Immature natural killer cell (primary cell): ENCODE measurements at regions not wholly inside any gene's neighbourhood (a gene's known extent, or its start where the extent isn't known, plus 50 kb on each side); places are given as distances from the start of the nearest gene placed in this dataset.

ENCODE experiments used
- DNase-seq, 3 donors: peaks; one replicate each; pipeline ENCODE4 v3.0.0; 2022; ENCODE audit warnings: mixed read lengths in 1 of 3
- H3K27ac Mint-ChIP-seq, 6 donors: one replicate each; pipeline ENCODE4 v1.8.0; 2020; ENCODE audit warnings: mixed read lengths in 6 of 6, mild to moderate bottlenecking in 5 of 6, inconsistent platforms in 4 of 6, moderate library complexity in 3 of 6
- H3K27me3 Mint-ChIP-seq, 3 donors: one replicate each; pipeline ENCODE4 v1.8.0; 2020 to 2021; ENCODE audit warnings: low read depth in 3 of 3, mild to moderate bottlenecking in 3 of 3, mixed read lengths in 3 of 3, moderate library complexity in 3 of 3, inconsistent platforms in 1 of 3
- H3K36me3 Mint-ChIP-seq, 3 donors: one replicate each; pipeline ENCODE4 v1.8.0; 2020; ENCODE audit warnings: mixed read lengths in 3 of 3, inconsistent platforms in 2 of 3, mild to moderate bottlenecking in 2 of 3
- H3K4me1 Mint-ChIP-seq, 2 donors: one replicate each; pipeline ENCODE4 v1.8.0; 2020; ENCODE audit warnings: inconsistent platforms in 2 of 2, mild to moderate bottlenecking in 2 of 2, mixed read lengths in 2 of 2, moderate library complexity in 1 of 2
- H3K4me3 Mint-ChIP-seq, 5 donors: one replicate each; pipeline ENCODE4 v1.8.0; 2020; ENCODE audit warnings: mild to moderate bottlenecking in 5 of 5, mixed read lengths in 5 of 5, inconsistent platforms in 3 of 5, moderate library complexity in 3 of 5
- H3K9me3 Mint-ChIP-seq, 6 donors: one replicate each; pipeline ENCODE4 v1.8.0; 2020; ENCODE audit warnings: mild to moderate bottlenecking in 6 of 6, mixed read lengths in 6 of 6, inconsistent platforms in 4 of 6, moderate library complexity in 3 of 6

GRCh38 chr10:128443925-128444518, 317.8 kb upstream of the MKI67 start:
- H3K27ac Mint-ChIP-seq = no peak overlapping the region
- H3K36me3 Mint-ChIP-seq = no peaks in the 10 kb centered on the region

GRCh38 chr10:128448796-128449195, 322.6 kb upstream of the MKI67 start:
- Mint-ChIP-seq H3K27ac (no peak overlapping the region), H3K4me3 (no peak overlapping the region), H3K4me1 (no peaks in the 10 kb centered on the region), H3K27me3 (peaks cover 0 to 4% (median 2%) of the 10 kb centered on the region in 3 donors), H3K36me3 (no peaks in the 10 kb centered on the region), H3K9me3 (peaks cover 0 to 7% (median 0%) of the 10 kb centered on the region in 6 donors)
- DNase-seq = no peak

More at GRCh38 chr10:128443925-128444518, 317.8 kb upstream of the MKI67 start:
- no peak for DNase-seq
- Mint-ChIP-seq H3K27me3 (peaks cover 0 to 5% (median 4%) of the 10 kb centered on the region in 3 donors), H3K4me3 (no peak overlapping the region), H3K9me3 (peaks cover 0 to 2% (median 0%) of the 10 kb centered on the region in 6 donors), H3K4me1 (no peaks in the 10 kb centered on the region)

- no peaks in the 10 kb centered on the region for H3K36me3 Mint-ChIP-seq
- peaks cover 0 to 8% (median 0%) of the 10 kb centered on the region in 6 donors for H3K9me3 Mint-ChIP-seq
- no peak for DNase-seq
- H3K27me3 Mint-ChIP-seq = peaks cover 0 to 4% (median 0%) of the 10 kb centered on the region in 3 donors
- no peak overlapping the region for H3K27ac Mint-ChIP-seq
- H3K4me1 Mint-ChIP-seq = no peaks in the 10 kb centered on the region
- no peak overlapping the region for H3K4me3 Mint-ChIP-seq
Observed at GRCh38 chr10:128451879-128452278, 325.7 kb upstream of the MKI67 start.

- Mint-ChIP-seq H3K4me3 (no peak overlapping the region), H3K27ac (no peak overlapping the region), H3K9me3 (peaks cover 0 to 1% (median 0%) of the 10 kb centered on the region in 6 donors), H3K4me1 (no peaks in the 10 kb centered on the region), H3K36me3 (no peaks in the 10 kb centered on the region), H3K27me3 (peaks cover 0 to 4% (median 2%) of the 10 kb centered on the region in 3 donors)
- no peak for DNase-seq
Observed at GRCh38 chr10:128456271-128456670, 330.0 kb upstream of the MKI67 start.

GRCh38 chr10:128457136-128457535, 330.9 kb upstream of the MKI67 start:
- no peak overlapping the region for H3K4me3 Mint-ChIP-seq
- no peaks in the 10 kb centered on the region for H3K36me3 Mint-ChIP-seq
- peaks cover 0 to 4% (median 2%) of the 10 kb centered on the region in 3 donors for H3K27me3 Mint-ChIP-seq
- no peaks in the 10 kb centered on the region for H3K4me1 Mint-ChIP-seq
- no peak for DNase-seq
- no peak overlapping the region for H3K27ac Mint-ChIP-seq
- peaks cover 0 to 1% (median 0%) of the 10 kb centered on the region in 6 donors for H3K9me3 Mint-ChIP-seq

- H3K9me3 Mint-ChIP-seq = no peaks in the 10 kb centered on the region
- no peak for DNase-seq
- H3K27ac Mint-ChIP-seq = no peak overlapping the region
- peaks cover 0 to 2% (median 0%) of the 10 kb centered on the region in 3 donors for H3K27me3 Mint-ChIP-seq
- no peaks in the 10 kb centered on the region for H3K4me1 Mint-ChIP-seq
- H3K36me3 Mint-ChIP-seq = peaks cover 0 to 5% (median 0%) of the 10 kb centered on the region in 3 donors
- H3K4me3 Mint-ChIP-seq = no peak overlapping the region
Observed at GRCh38 chr10:128461991-128462390, 335.8 kb upstream of the MKI67 start.

GRCh38 chr10:128462844-128463243, 336.6 kb upstream of the MKI67 start:
- DNase-seq = no peak
- H3K9me3 Mint-ChIP-seq = no peaks in the 10 kb centered on the region
- H3K27me3 Mint-ChIP-seq = peaks cover 0 to 2% (median 0%) of the 10 kb centered on the region in 3 donors
- H3K4me3 Mint-ChIP-seq = no peak overlapping the region
- H3K36me3 Mint-ChIP-seq = peaks cover 0 to 5% (median 0%) of the 10 kb centered on the region in 3 donors
- no peak overlapping the region for H3K27ac Mint-ChIP-seq
- H3K4me1 Mint-ChIP-seq = no peaks in the 10 kb centered on the region

- H3K4me3 Mint-ChIP-seq = no peak overlapping the region
- H3K36me3 Mint-ChIP-seq = peaks cover 0 to 5% (median 0%) of the 10 kb centered on the region in 3 donors
- peaks cover 0 to 2% (median 0%) of the 10 kb centered on the region in 3 donors for H3K27me3 Mint-ChIP-seq
- no peaks in the 10 kb centered on the region for H3K9me3 Mint-ChIP-seq
- no peaks in the 10 kb centered on the region for H3K4me1 Mint-ChIP-seq
- peak in 2 of 3 donors; percentile 6 for DNase-seq
- H3K27ac Mint-ChIP-seq = no peak overlapping the region
Observed at GRCh38 chr10:128463991-128464760, 338.0 kb upstream of the MKI67 start.

- Mint-ChIP-seq H3K4me1 (no peaks in the 10 kb centered on the region), H3K36me3 (peaks cover 0 to 5% (median 0%) of the 10 kb centered on the region in 3 donors), H3K27me3 (peaks cover 0 to 2% (median 0%) of the 10 kb centered on the region in 3 donors), H3K9me3 (no peaks in the 10 kb centered on the region), H3K4me3 (no peak overlapping the region), H3K27ac (no peak overlapping the region)
- no peak for DNase-seq
Observed at GRCh38 chr10:128465697-128466096, 339.5 kb upstream of the MKI67 start.

- DNase-seq = no peak
- H3K4me3 Mint-ChIP-seq = no peak overlapping the region
- no peak overlapping the region for H3K27ac Mint-ChIP-seq
- no peaks in the 10 kb centered on the region for H3K9me3 Mint-ChIP-seq
- H3K4me1 Mint-ChIP-seq = no peaks in the 10 kb centered on the region
- H3K36me3 Mint-ChIP-seq = peaks cover 0 to 5% (median 0%) of the 10 kb centered on the region in 3 donors
- no peaks in the 10 kb centered on the region for H3K27me3 Mint-ChIP-seq
Observed at GRCh38 chr10:128466831-128467371, 340.7 kb upstream of the MKI67 start.

- Mint-ChIP-seq H3K4me3 (no peak overlapping the region), H3K27me3 (no peaks in the 10 kb centered on the region), H3K36me3 (peaks cover 0 to 5% (median 0%) of the 10 kb centered on the region in 3 donors), H3K4me1 (no peaks in the 10 kb centered on the region), H3K9me3 (no peaks in the 10 kb centered on the region), H3K27ac (no peak overlapping the region)
- DNase-seq = no peak
Observed at GRCh38 chr10:128468462-128468861, 342.2 kb upstream of the MKI67 start.

GRCh38 chr10:128469515-128469914, 343.3 kb upstream of the MKI67 start:
- Mint-ChIP-seq H3K27me3 (no peaks in the 10 kb centered on the region), H3K4me1 (no peaks in the 10 kb centered on the region), H3K27ac (peak overlapping the region in 1 of 6 donors; percentile 52), H3K4me3 (no peak overlapping the region), H3K9me3 (no peaks in the 10 kb centered on the region), H3K36me3 (peaks cover 0 to 5% (median 0%) of the 10 kb centered on the region in 3 donors)
- DNase-seq = no peak

GRCh38 chr10:128470321-128470965, 344.2 kb upstream of the MKI67 start:
- H3K4me3 Mint-ChIP-seq = no peak overlapping the region
- no peak overlapping the region for H3K27ac Mint-ChIP-seq
- no peaks in the 10 kb centered on the region for H3K9me3 Mint-ChIP-seq
- H3K4me1 Mint-ChIP-seq = no peaks in the 10 kb centered on the region
- no peak for DNase-seq
- no peaks in the 10 kb centered on the region for H3K27me3 Mint-ChIP-seq
- H3K36me3 Mint-ChIP-seq = peaks cover 0 to 5% (median 0%) of the 10 kb centered on the region in 3 donors

- Mint-ChIP-seq H3K27me3 (no peaks in the 10 kb centered on the region), H3K27ac (no peak overlapping the region), H3K4me1 (no peaks in the 10 kb centered on the region), H3K36me3 (peaks cover 0 to 1% (median 0%) of the 10 kb centered on the region in 3 donors), H3K9me3 (no peaks in the 10 kb centered on the region), H3K4me3 (no peak overlapping the region)
- DNase-seq = no peak
Observed at GRCh38 chr10:128471151-128471550, 344.9 kb upstream of the MKI67 start.
